ENCODE measurements at regions not wholly inside any gene's neighbourhood (a gene's known extent, or its start where the extent isn't known, plus 50 kb on each side); places are given as distances from the start of the nearest gene placed in this dataset.

DNA sequence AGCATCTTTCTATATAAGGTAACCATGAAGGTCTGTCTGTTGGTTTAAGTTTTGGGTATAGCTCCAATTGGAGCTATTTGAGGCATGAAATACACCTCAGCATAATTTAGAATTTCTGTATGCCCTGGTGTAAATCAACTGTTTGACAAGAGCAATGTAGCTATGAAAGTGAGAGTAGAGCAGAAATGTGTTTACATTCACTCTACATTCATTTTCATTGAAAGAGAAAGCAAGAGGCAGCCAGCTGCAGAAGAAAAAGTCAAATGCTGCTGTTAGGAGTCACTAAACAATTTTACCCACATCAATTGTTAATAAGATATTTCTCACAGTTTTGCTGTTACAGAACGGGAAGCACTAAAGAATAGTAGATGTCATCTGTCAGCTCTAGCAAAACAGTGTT lies 252.5 kb downstream of the SLC6A15 start:
- no peak for TF ChIP-seq TAF1 (conservative IDR thresholded peaks at IDR 0.05)
- TF ChIP-seq, protein P1, sequence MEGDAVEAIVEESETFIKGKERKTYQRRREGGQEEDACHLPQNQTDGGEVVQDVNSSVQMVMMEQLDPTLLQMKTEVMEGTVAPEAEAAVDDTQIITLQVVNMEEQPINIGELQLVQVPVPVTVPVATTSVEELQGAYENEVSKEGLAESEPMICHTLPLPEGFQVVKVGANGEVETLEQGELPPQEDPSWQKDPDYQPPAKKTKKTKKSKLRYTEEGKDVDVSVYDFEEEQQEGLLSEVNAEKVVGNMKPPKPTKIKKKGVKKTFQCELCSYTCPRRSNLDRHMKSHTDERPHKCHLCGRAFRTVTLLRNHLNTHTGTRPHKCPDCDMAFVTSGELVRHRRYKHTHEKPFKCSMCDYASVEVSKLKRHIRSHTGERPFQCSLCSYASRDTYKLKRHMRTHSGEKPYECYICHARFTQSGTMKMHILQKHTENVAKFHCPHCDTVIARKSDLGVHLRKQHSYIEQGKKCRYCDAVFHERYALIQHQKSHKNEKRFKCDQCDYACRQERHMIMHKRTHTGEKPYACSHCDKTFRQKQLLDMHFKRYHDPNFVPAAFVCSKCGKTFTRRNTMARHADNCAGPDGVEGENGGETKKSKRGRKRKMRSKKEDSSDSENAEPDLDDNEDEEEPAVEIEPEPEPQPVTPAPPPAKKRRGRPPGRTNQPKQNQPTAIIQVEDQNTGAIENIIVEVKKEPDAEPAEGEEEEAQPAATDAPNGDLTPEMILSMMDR (IDR thresholded peaks at IDR 0.05; ENCODE audit: low read depth, low read length, missing input control): no peak
- TF ChIP-seq ATF3 (IDR thresholded peaks at IDR 0.05): no peak
- no peak for TF ChIP-seq RAD21 (IDR thresholded peaks at IDR 0.05)
- TF ChIP-seq RXRA (IDR thresholded peaks at IDR 0.05): no peak
- TF ChIP-seq MAX (IDR thresholded peaks at IDR 0.05): no peak
- no peak for TF ChIP-seq SP1 (IDR thresholded peaks at IDR 0.05)
- no peak for TF ChIP-seq REST (IDR thresholded peaks at IDR 0.05)
- no peak for TF ChIP-seq GABPA (IDR thresholded peaks at IDR 0.05 in 1 of 2, conservative IDR thresholded peaks at IDR 0.05 in 1 of 2)
- TF ChIP-seq JUND (IDR thresholded peaks at IDR 0.05): no peak
- TF ChIP-seq YY1 (IDR thresholded peaks at IDR 0.05): no peak
- no peak for TF ChIP-seq FOXA1 (IDR thresholded peaks at IDR 0.05)
- no peak for TF ChIP-seq EGR1 (IDR thresholded peaks at IDR 0.05; ENCODE audit: low read depth in 2 of 2)
